H1 (cell line): ENCODE measurements at regions not wholly inside any gene's neighbourhood (a gene's known extent, or its start where the extent isn't known, plus 50 kb on each side); places are given as distances from the start of the nearest gene placed in this dataset.

Source experiments
- BCL11A ChIP-seq, 2 experiments: IDR thresholded peaks; one replicate each; pipeline ENCODE4 v1.6.1; 2011; ENCODE audit warnings: low read depth in 2 of 2, low read length in 2 of 2, mild to moderate bottlenecking in 2 of 2
- EZH2 ChIP-seq: fragments of 200-600 bp; sonication (generic); IDR thresholded peaks from 2 replicates; pipeline ENCODE4 v1.7.1; 2012; ENCODE audit warnings: low read depth, mild to moderate bottlenecking, moderate library complexity, low read length, inconsistent platforms; ENCODE audit not compliant: severe bottlenecking
- SIN3A ChIP-seq, 2 experiments: IDR thresholded peaks in 1 of 2; conservative IDR thresholded peaks in 1 of 2; 2 replicates each; pipeline ENCODE4 v1.6.1; 2011 to 2012; ENCODE audit warnings: low read length in 2 of 2, improper control_type of control experiment in 1 of 2, low read depth in 1 of 2, mild to moderate bottlenecking in 1 of 2
- SIRT6 ChIP-seq: IDR thresholded peaks from one replicate; pipeline ENCODE4 v1.7.1; 2012; ENCODE audit warnings: low read length, inconsistent platforms
- TCF12 ChIP-seq: IDR thresholded peaks from 2 replicates; pipeline ENCODE4 v1.6.1; 2011; ENCODE audit warnings: low read depth, mild to moderate bottlenecking, low read length

GRCh38 chr15:62985768-62986167 lies 56.8 kb upstream of the TPM1 start:
- no peak for TF ChIP-seq BCL11A (IDR thresholded peaks at IDR 0.05; ENCODE audit: low read depth in 2 of 2, low read length in 2 of 2)
- no peak for TF ChIP-seq TCF12
- TF ChIP-seq EZH2: no peak
- TF ChIP-seq SIN3A (conservative IDR thresholded peaks at IDR 0.05 in 1 of 2, IDR thresholded peaks at IDR 0.05 in 1 of 2; ENCODE audit: low read depth in 1 of 2, low read length in 2 of 2): no peak
- no peak for TF ChIP-seq SIRT6
